ENCODE measurements at regions not wholly inside any gene's neighbourhood (a gene's known extent, or its start where the extent isn't known, plus 50 kb on each side); places are given as distances from the start of the nearest gene placed in this dataset.

GRCh38 chr6:156725712-156726111 is 51.5 kb upstream of the ARID1B start:
- DNase-seq, result no peak

GRCh38 chr6:156720691-156721685 is 56.2 kb upstream of the ARID1B start:
- peak; percentile 72 for DNase-seq

- DNase-seq, result no peak
Observed at GRCh38 chr6:156719720-156720563, 57.2 kb upstream of the ARID1B start.

GRCh38 chr6:156719395-156719719 is 57.8 kb upstream of the ARID1B start:
- DNase-seq, result no peak

GRCh38 chr6:156718647-156719394 is 58.4 kb upstream of the ARID1B start:
- DNase-seq, result peak; percentile 38

GRCh38 chr6:156717542-156717941 is 59.6 kb upstream of the ARID1B start:
- DNase-seq, result no peak

- DNase-seq, result no peak
Observed at GRCh38 chr6:156715839-156716238, 61.3 kb upstream of the ARID1B start.

- DNase-seq, result no peak
Observed at GRCh38 chr6:156713548-156713947, 63.6 kb upstream of the ARID1B start.

GRCh38 chr6:156710479-156710878 is 66.7 kb upstream of the ARID1B start:
- DNase-seq, result no peak

GRCh38 chr6:156707818-156708217 is 69.4 kb upstream of the ARID1B start:
- no peak for DNase-seq

GRCh38 chr6:156703719-156704118 is 73.5 kb upstream of the ARID1B start:
- no peak for DNase-seq

- no peak for DNase-seq
Observed at GRCh38 chr6:156701966-156702365, 75.2 kb upstream of the ARID1B start.

- DNase-seq, result no peak
Observed at GRCh38 chr6:156700440-156701057, 76.6 kb upstream of the ARID1B start.

GRCh38 chr6:156699935-156700334 is 77.2 kb upstream of the ARID1B start:
- DNase-seq, result no peak

- no peak for DNase-seq
Observed at GRCh38 chr6:156699017-156699421, 78.2 kb upstream of the ARID1B start.

GRCh38 chr6:156698239-156699016 is 78.8 kb upstream of the ARID1B start:
- DNase-seq, result no peak

GRCh38 chr6:156697225-156697830 is 79.8 kb upstream of the ARID1B start:
- no peak for DNase-seq

GRCh38 chr6:156695742-156696141 is 81.4 kb upstream of the ARID1B start:
- no peak for DNase-seq

GRCh38 chr6:156694679-156695078 is 82.5 kb upstream of the ARID1B start:
- no peak for DNase-seq

GRCh38 chr6:156691018-156691417 is 86.2 kb upstream of the ARID1B start:
- DNase-seq, result no peak

- DNase-seq, result no peak
Observed at GRCh38 chr6:156689656-156690055, 87.5 kb upstream of the ARID1B start.

- no peak for DNase-seq
Observed at GRCh38 chr6:156688620-156688971, 88.6 kb upstream of the ARID1B start.

Data from NCI-H2171 (cell line).